HepG2 (cell line): ENCODE measurements at regions not wholly inside any gene's neighbourhood (a gene's known extent, or its start where the extent isn't known, plus 50 kb on each side); places are given as distances from the start of the nearest gene placed in this dataset.

Experiments
- ATAC-seq: fragments of 200-7000 bp; cut with Tn5 transposase; 3 replicates; pipeline ENCODE4 v1.9.1; 2020; ENCODE audit warnings: mild to moderate bottlenecking, moderate library complexity
- BruUV-seq: library from RNA; stranded (reverse); fragments of 400-500 nt; replicated peaks from 2 replicates; lab custom pipeline; 2021; lab: Mats Ljungman, UMichigan
- CTCF ChIA-PET: fragments of 300-600 bp; formaldehyde crosslinking; extraction: SDS; loops from one replicate; lab custom pipeline; 2021; ENCODE audit warnings: low total read pairs, inconsistent platforms, low intra/inter-chr PET ratio; lab: Yijun Ruan, JAX
- POLR2A ChIA-PET: fragments of 350-600 bp; sonication (Branson Sonifier 250); formaldehyde crosslinking; loops from one replicate; lab custom pipeline; 2020; ENCODE audit warnings: antibody characterized with exemption, inconsistent platforms; lab: Yijun Ruan, JAX
- DNase-seq: peaks from one replicate; pipeline ENCODE4 v3.0.0-alpha.2; 2015; ENCODE audit warnings: low spot score
- FAIRE-seq: peaks from 3 replicates; lab custom pipeline; 2011; peaks lifted over from hg19 to GRCh38; lab: Jason Lieb, UNC
- H2AFZ ChIP-seq: one replicate; pipeline ENCODE4 v1.6.1; 2011; ENCODE audit warnings: low read length, inconsistent platforms
- H3K27ac ChIP-seq: fragments of 300-600 bp; 3 replicates; pipeline ENCODE4 v1.8.0; 2011; ENCODE audit warnings: mixed run types, mild to moderate bottlenecking, mixed read lengths, low read length, inconsistent platforms; ENCODE audit not compliant: insufficient read depth; ENCODE audit errors: extremely low read length
- H3K27me3 ChIP-seq, 2 experiments: fragments of 200-600 bp in 1 of 2; 2 replicates in 1 of 2; 3 replicates in 1 of 2; pipeline versions ENCODE4 v1.6.0 to v1.8.0; 2011; ENCODE audit warnings: low read length in 2 of 2, mild to moderate bottlenecking in 2 of 2, moderate library complexity in 2 of 2, inconsistent platforms in 1 of 2; ENCODE audit not compliant: insufficient read depth in 2 of 2, control insufficient read depth in 1 of 2
- H3K36me3 ChIP-seq, 2 experiments: fragments of 200-600 bp in 1 of 2; replicated peaks in 1 of 2; 2 replicates in 1 of 2; 3 replicates in 1 of 2; pipeline versions ENCODE4 v1.5.1 to v1.8.0; 2011; ENCODE audit warnings: low read length in 2 of 2, inconsistent platforms in 1 of 2; ENCODE audit not compliant: insufficient read depth in 2 of 2, control insufficient read depth in 1 of 2
- H3K4me1 ChIP-seq: 2 replicates; pipeline ENCODE4 v1.5.1; 2012; ENCODE audit warnings: low read length, inconsistent platforms; ENCODE audit not compliant: insufficient read depth
- H3K4me2 ChIP-seq: 2 replicates; pipeline ENCODE4 v1.6.0; 2011; ENCODE audit warnings: low read depth, low read length, inconsistent platforms
- H3K4me3 ChIP-seq, 3 experiments: fragments of 200-600 bp in 1 of 3; sonication (generic), shearing (Covaris generic) in 1 of 3; replicated peaks in 1 of 3; 2 replicates each; pipeline ENCODE4 v1.5.1; 2011 to 2016; ENCODE audit warnings: low read length in 3 of 3, inconsistent platforms in 2 of 3, low read depth in 2 of 3, mild to moderate bottlenecking in 2 of 3, control low read depth in 1 of 3, mixed read lengths in 1 of 3; ENCODE audit not compliant: insufficient read depth in 1 of 3
- H3K79me2 ChIP-seq: one replicate; pipeline ENCODE4 v1.6.1; 2011; ENCODE audit warnings: low read length, inconsistent platforms; ENCODE audit not compliant: insufficient read depth
- H3K9ac ChIP-seq: 2 replicates; pipeline ENCODE4 v1.6.0; 2011; ENCODE audit warnings: mild to moderate bottlenecking, low read depth, low read length, inconsistent platforms; ENCODE audit not compliant: insufficient read depth
- H3K9me3 ChIP-seq: 2 replicates; pipeline ENCODE4 v1.5.1; 2012; ENCODE audit warnings: mild to moderate bottlenecking, low read length
- H4K20me1 ChIP-seq: 2 replicates; pipeline ENCODE4 v1.6.0; 2011; ENCODE audit warnings: inconsistent platforms, mild to moderate bottlenecking, low read length, moderate library complexity; ENCODE audit not compliant: insufficient read depth
- DZIP1 ChIP-seq: sonication (generic); formaldehyde crosslinking; IDR thresholded peaks from 2 replicates; pipeline ENCODE4 v1.5.0; 2020; ENCODE audit warnings: mild to moderate bottlenecking, missing genetic modification reagents
- LBX2 ChIP-seq: sonication (generic); formaldehyde crosslinking; IDR thresholded peaks from 2 replicates; pipeline ENCODE4 v1.5.0; 2020; ENCODE audit warnings: missing genetic modification reagents, mild to moderate bottlenecking, borderline replicate concordance
- NR3C1 ChIP-seq: sonication (generic); formaldehyde crosslinking; IDR thresholded peaks from 2 replicates; pipeline ENCODE4 v1.4.0; 2020; ENCODE audit warnings: missing genetic modification reagents
- REST ChIP-seq, 2 experiments: IDR thresholded peaks; 2 replicates each; pipeline ENCODE4 v1.6.1; 2011 to 2012; ENCODE audit warnings: low read length in 2 of 2, borderline replicate concordance in 1 of 2, low read depth in 1 of 2, mild to moderate bottlenecking in 1 of 2, moderate library complexity in 1 of 2
- TGIF2 ChIP-seq: IDR thresholded peaks from 2 replicates; pipeline ENCODE4 v1.6.1; 2016; ENCODE audit warnings: control low read depth, missing compliant biosample characterization
- ZSCAN29 ChIP-seq: sonication (generic); formaldehyde crosslinking; conservative IDR thresholded peaks from 2 replicates; pipeline ENCODE4 v1.4.0; 2020; ENCODE audit warnings: mild to moderate bottlenecking, missing genetic modification reagents
- WGBS: methylation state at CpG from one replicate; pipeline ENCODE4 v1.1.6; 2017; ENCODE audit warnings: low lambda C conversion rate; 5-methylcytosine and 5-hydroxymethylcytosine counted together
- in situ Hi-C: cut with HindIII; loops from 2 replicates; pipeline ENCODE4 v1.10.0; 2017; ENCODE audit warnings: low pct_unique_long_range_greater_than_20kb; ENCODE audit not compliant: extremely low pct_ligation_motif_present
- intact Hi-C: fragments of 100-400 bp; cut with micrococcal nuclease; formaldehyde crosslinking; loops from one replicate; pipeline ENCODE4 v1.10.0; 2022; ENCODE audit not compliant: unreplicated experiment

- POLR2A ChIA-PET = no interaction called here
Observed at GRCh38 chr20:55406891-55407290, 598.4 kb downstream of the CBLN4 start.

More at GRCh38 chr20:55406891-55407290, 598.4 kb downstream of the CBLN4 start:
- in situ Hi-C loops = no loop called here
- H3K27ac ChIP-seq = no peak overlapping the region
- CTCF ChIA-PET = no interaction called here
- H3K36me3 ChIP-seq = no peaks in the 10 kb centered on the region
- no peak for TF ChIP-seq ZSCAN29 (CRISPR knock-in tag)
- TF ChIP-seq REST (IDR thresholded peaks at IDR 0.05; ENCODE audit: borderline replicate concordance in 1 of 2, low read depth in 1 of 2, low read length in 2 of 2) = no peak
- TF ChIP-seq DZIP1 (CRISPR knock-in tag) = no peak
- TF ChIP-seq LBX2 (CRISPR knock-in tag) = no peak
- TF ChIP-seq TGIF2 = no peak
- no peak for TF ChIP-seq NR3C1 (CRISPR knock-in tag)
- TF ChIP-seq, all 625 proteins: peak for 0
- Histone ChIP-seq H3K79me2 (no peaks in the 10 kb centered on the region), H2AFZ (no peak overlapping the region), H4K20me1 (no peaks in the 10 kb centered on the region), H3K9me3 (peaks cover 95% of the 10 kb centered on the region), H3K4me1 (no peaks in the 10 kb centered on the region), H3K4me2 (no peak overlapping the region), H3K4me3 (no peak overlapping the region), H3K9ac (no peak overlapping the region), H3K27me3 (no peaks in the 10 kb centered on the region)
- no TSS peak for BruUV-seq
- FAIRE-seq = no peak
- no peak for DNase-seq
- 13% methylated on average over 2 of the region's 2 CpGs for WGBS
- intact Hi-C loops = no loop called here
- no peak for ATAC-seq
